Choroid plexus epithelial cell (primary cell): ENCODE measurements at regions not wholly inside any gene's neighbourhood (a gene's known extent, or its start where the extent isn't known, plus 50 kb on each side); places are given as distances from the start of the nearest gene placed in this dataset.

Experiments used
- DNase-seq: peaks from one replicate; pipeline ENCODE4 v3.0.0-alpha.2; 2010; ENCODE audit warnings: low read depth
- H3K4me3 ChIP-seq: 2 replicates; pipeline ENCODE4 v1.5.1; 2011; ENCODE audit warnings: low read depth, mild to moderate bottlenecking, control low read depth, low read length, moderate library complexity
- CTCF ChIP-seq: conservative IDR thresholded peaks from 2 replicates; pipeline ENCODE4 v1.5.1; 2011; ENCODE audit warnings: low read depth, mild to moderate bottlenecking, control low read depth, inconsistent platforms, low read length, moderate library complexity

GRCh38 chr1:81679942-81680341 lies 120.8 kb upstream of the ADGRL2 start:
- peak; percentile 69 for DNase-seq
- TF ChIP-seq CTCF, result no peak
- no peak overlapping the region for H3K4me3 ChIP-seq

GRCh38 chr1:81678779-81679178 lies 122.0 kb upstream of the ADGRL2 start:
- DNase-seq, result no peak
- no peak overlapping the region for H3K4me3 ChIP-seq
- TF ChIP-seq CTCF, result no peak

GRCh38 chr1:81672766-81673165 lies 128.0 kb upstream of the ADGRL2 start:
- no peak for TF ChIP-seq CTCF
- no peak overlapping the region for H3K4me3 ChIP-seq
- no peak for DNase-seq

- TF ChIP-seq CTCF, result no peak
- DNase-seq, result no peak
These were observed 129.7 kb upstream of the ADGRL2 start for GRCh38 chr1:81671038-81671437.

GRCh38 chr1:81670286-81670685 lies 130.4 kb upstream of the ADGRL2 start:
- H3K4me3 ChIP-seq, result no peak overlapping the region
- DNase-seq, result peak; percentile 98
- TF ChIP-seq CTCF, result peak; percentile 1

More at GRCh38 chr1:81671038-81671437, 129.7 kb upstream of the ADGRL2 start:
- no peak overlapping the region for H3K4me3 ChIP-seq

- no peak for DNase-seq
- no peak overlapping the region for H3K4me3 ChIP-seq
- TF ChIP-seq CTCF, result no peak
These were observed 134.1 kb upstream of the ADGRL2 start for GRCh38 chr1:81666586-81666985.

GRCh38 chr1:81664341-81664740 lies 136.4 kb upstream of the ADGRL2 start:
- no peak for TF ChIP-seq CTCF
- no peak overlapping the region for H3K4me3 ChIP-seq
- peak; percentile 57 for DNase-seq
